NOMO-1 treated with DMSO at 0.1 percent for 48 hours (cell line): ENCODE measurements at regions not wholly inside any gene's neighbourhood (a gene's known extent, or its start where the extent isn't known, plus 50 kb on each side); places are given as distances from the start of the nearest gene placed in this dataset.

Source experiments
- DNase-seq: peaks from one replicate; lab custom pipeline; 2025; ENCODE audit not compliant: unreplicated experiment; lab: John Stamatoyannopoulos, UW

GRCh38 chr1:193799371-193799770 is 613.0 kb upstream of the B3GALT2 start:
- DNase-seq, result no peak

GRCh38 chr1:193794239-193794638 is 607.8 kb upstream of the B3GALT2 start:
- DNase-seq, result no peak

GRCh38 chr1:193791746-193792145 is 605.3 kb upstream of the B3GALT2 start:
- DNase-seq, result no peak

DNA sequence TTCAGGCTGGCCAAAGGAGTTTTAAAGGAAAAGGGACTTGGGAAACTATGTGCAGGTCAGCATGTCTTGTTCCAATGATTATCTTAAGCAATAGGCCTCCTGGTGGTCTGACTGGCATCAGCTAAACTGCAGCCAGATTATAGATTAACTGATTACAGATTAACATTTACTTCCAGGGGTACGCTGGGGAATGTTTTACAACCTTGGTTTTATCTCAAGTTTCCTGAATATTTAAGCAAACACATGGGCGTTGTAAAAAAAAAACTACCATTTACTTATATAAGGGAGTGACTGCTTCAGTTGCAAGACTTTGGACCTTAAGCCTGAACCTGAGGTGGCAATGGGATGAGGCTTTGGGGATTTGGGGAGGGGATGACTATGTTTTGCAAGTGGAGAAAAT is 600.6 kb upstream of the B3GALT2 start:
- DNase-seq, result no peak

- DNase-seq, result no peak
Observed at GRCh38 chr1:193785850-193786420, 599.5 kb upstream of the B3GALT2 start.

- no peak for DNase-seq
Observed at GRCh38 chr1:193774536-193775323, 588.3 kb upstream of the B3GALT2 start.

GRCh38 chr1:193771596-193771995 is 585.2 kb upstream of the B3GALT2 start:
- DNase-seq, result no peak

DNA sequence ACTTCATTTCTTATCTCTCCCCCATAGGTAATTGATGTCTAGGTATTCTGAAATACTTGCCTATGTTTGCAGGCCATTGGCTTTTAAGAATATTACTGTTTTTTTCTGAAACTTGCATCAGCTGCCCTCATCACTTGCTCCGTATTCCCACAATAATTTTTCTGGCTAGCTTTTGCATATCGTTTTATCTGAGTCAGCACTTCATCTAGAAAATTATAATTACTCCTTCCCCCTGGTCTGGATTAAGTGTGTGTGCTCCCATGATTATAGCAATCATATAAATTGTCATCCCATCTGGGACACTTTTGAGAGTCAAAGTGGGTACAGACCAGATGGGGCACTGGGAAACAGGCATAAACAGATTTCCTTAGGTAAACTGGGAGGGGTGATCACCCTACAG is 583.2 kb upstream of the B3GALT2 start:
- no peak for DNase-seq

- no peak for DNase-seq
Observed at GRCh38 chr1:193767886-193768285, 581.5 kb upstream of the B3GALT2 start.

- DNase-seq, result no peak
Observed at GRCh38 chr1:193766329-193766728, 579.9 kb upstream of the B3GALT2 start.

DNA sequence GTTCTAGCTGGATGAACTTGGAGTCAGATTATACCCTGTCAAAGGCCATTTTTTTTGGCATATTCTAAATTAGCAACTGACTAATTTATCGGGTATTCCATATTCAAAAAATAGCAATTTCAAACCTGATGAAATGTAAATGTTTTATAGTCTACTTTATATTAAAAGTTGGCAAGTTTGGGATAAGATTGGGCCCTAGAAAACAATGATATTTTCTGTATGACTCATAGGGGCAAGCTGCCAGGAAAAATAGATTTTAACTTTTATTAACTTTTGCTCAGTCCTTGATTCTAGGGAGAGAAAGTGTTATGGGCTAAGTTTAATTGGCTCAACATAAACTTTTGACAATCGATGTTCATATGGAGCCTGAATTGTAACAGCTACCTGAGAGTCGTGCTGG is 576.9 kb upstream of the B3GALT2 start:
- DNase-seq, result no peak

GRCh38 chr1:193762236-193762635 is 575.8 kb upstream of the B3GALT2 start:
- no peak for DNase-seq

DNA sequence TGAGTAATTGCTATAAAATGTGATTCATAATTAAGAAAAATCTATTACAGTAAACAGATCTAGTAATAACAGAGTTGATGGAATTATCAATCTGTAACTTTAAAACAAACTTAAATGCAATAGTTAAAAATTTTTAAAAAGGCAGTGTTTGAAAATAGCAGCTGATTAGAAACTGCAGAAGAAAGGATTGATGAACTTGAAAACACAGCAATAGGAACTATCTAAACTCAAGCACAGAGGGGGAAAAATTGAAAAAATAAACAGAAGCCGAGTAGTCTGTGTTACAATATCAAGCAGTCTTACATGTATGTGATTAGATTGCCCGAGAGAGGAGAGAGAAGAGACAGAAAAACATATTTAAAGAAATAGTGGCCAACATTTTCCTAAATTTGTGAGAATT is 569.0 kb upstream of the B3GALT2 start:
- no peak for DNase-seq

GRCh38 chr1:193754732-193755427 is 568.5 kb upstream of the B3GALT2 start:
- no peak for DNase-seq

DNA sequence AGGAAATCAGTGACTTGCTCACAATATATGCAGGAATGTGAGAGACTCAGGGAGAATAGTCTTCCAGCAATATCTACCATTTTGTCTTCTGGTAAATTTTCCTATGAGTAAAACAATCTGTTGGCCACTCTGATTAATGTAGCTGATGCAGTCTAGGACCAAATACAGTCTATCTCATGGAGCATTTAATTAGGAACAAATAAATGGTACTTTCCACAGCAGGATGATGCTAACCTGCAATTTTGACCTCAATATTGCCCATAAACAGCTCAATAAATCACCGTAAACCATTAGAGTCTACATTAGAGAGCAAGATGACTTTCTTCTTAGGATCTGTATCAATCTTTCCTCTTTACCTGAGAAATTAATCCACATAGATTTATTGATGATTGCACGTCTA is 567.7 kb upstream of the B3GALT2 start:
- DNase-seq, result no peak

- DNase-seq, result no peak
Observed at GRCh38 chr1:193753038-193753756, 566.8 kb upstream of the B3GALT2 start.

DNA sequence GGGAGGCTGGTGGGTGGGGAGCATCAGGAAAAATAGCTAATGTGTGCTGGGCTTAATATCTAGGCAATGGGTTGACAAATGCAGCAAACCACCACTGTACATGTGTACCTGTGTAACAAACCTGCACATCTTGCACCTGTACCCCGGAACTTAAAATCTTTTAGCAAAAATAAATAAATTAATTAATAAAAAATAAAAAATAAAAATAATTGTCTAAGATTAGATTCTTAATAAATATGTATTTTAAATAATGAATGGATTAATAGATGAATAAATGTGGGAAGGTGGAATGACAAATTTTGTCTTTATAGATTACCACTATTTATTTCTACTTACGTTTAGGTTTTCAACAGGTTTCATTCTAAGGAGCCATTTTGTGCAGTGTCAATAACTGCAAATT is 563.5 kb upstream of the B3GALT2 start:
- no peak for DNase-seq

DNA sequence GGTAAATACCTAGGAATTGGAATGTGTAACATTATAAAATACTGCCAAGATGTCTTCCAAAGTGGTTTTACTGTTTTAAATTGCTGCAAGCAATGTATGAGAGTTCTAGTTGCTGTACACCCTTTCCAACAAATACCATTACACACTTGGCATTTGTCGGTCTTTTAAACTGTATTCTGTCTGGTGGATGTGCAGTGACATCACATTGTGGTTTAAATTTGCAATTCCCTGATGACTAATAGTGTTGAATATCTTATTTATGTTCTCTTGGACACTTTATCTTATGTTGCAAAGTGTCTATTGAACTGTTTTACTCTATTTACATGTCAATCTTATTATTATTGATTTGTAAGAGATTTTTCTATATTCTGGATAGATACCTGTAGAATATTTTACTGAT is 561.2 kb upstream of the B3GALT2 start:
- DNase-seq, result no peak

GRCh38 chr1:193741228-193741627 is 554.8 kb upstream of the B3GALT2 start:
- no peak for DNase-seq

DNA sequence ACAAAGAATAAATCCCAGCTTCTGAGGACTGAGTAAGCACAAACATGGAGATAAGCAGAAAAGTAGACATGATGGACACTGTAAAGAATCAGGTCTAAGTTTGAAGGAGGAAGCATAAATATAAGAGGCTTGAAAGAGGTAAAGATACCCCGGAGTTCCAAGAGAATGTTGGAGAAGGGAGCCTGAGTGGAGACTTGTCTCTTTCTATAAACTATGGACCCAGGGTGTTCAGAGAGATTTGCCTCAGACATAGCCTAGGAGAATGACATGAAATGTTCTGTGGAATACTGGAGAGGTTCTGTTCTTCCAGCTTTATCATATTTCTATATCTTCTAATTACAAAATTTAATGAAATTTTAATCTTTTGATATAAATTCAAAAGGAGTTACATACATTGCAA is 554.3 kb upstream of the B3GALT2 start:
- no peak for DNase-seq

DNA sequence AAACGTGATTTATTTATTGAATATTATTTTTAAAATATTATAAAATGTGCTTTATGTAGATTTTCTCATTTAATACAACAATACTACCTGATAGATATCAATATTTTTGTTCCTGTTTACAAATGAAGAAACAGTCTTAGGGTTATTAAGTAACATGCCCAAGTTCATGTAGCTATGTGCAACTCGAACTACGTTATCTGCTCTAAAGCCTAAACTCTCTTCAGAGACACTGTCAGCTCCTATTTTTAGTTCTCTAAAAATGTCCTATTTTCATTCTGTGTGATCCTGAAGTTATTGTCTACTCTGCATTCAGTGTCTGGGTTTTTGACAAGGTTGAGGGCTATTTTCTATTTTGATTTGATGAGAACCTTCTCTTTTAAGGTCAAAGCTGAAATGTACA is 550.1 kb upstream of the B3GALT2 start:
- no peak for DNase-seq

- no peak for DNase-seq
Observed at GRCh38 chr1:193733674-193734073, 547.3 kb upstream of the B3GALT2 start.
